Gastrocnemius medialis (tissue), 4 donors: ENCODE measurements at regions not wholly inside any gene's neighbourhood (a gene's known extent, or its start where the extent isn't known, plus 50 kb on each side); places are given as distances from the start of the nearest gene placed in this dataset.

Experiments used
- POLR2A ChIP-seq, 2 donors: fragments of 450-650 bp; IDR thresholded peaks; one replicate each; pipeline ENCODE4 v1.6.1; 2017; ENCODE audit warnings: antibody characterized with exemption in 2 of 2, mild to moderate bottlenecking in 2 of 2, moderate library complexity in 2 of 2
- TF ChIP-seq, protein P1 (sequence below), 5 experiments: fragments of 450-650 bp in 3 of 5; fragments of 200-600 bp in 2 of 5; sonication (generic) in 2 of 5; IDR thresholded peaks in 4 of 5; conservative IDR thresholded peaks in 1 of 5; 1 replicate in 4 of 5; 2 replicates in 1 of 5; pipeline ENCODE4 v1.5.1; 2016 to 2019; ENCODE audit warnings: antibody characterized with exemption in 5 of 5, mild to moderate bottlenecking in 3 of 5, moderate library complexity in 3 of 5

DNA sequence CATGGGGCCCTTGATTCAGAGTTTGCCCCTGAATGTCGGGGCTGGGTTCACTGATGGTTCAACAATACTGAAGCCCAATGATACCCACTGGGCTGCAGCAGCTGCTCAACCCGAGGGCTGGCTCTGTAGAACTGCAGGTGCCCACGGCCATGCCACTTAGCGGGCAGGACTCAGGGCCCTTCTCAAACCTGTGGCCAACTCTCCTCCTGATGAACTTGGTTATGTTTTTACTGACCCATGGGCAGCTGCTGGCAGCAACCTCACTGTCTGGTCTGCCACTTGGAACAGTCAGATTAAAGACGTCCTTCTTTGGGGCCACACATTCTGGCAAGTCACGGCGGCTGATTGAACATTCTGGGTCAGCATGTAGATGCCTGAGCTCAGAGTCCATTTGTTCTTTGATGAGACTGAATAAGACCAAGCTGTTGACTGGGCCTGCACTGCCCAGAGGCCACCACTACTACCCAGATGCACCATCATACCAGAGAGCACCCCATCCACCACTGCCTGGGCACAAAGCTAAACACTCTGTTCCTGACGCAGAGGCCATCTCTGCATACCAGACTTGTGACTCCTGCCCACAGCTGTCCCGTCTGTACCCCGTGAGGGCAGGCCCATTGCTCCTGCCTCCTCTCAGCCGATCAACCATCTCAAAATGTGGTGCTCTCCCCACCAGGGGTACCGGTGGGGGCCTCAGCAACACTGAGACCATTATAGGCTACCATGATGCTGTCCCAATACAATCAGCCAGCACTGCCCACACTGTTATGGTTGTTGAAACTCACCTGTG, 67.8 kb downstream of the SHANK2 start:
- TF ChIP-seq, protein P1, sequence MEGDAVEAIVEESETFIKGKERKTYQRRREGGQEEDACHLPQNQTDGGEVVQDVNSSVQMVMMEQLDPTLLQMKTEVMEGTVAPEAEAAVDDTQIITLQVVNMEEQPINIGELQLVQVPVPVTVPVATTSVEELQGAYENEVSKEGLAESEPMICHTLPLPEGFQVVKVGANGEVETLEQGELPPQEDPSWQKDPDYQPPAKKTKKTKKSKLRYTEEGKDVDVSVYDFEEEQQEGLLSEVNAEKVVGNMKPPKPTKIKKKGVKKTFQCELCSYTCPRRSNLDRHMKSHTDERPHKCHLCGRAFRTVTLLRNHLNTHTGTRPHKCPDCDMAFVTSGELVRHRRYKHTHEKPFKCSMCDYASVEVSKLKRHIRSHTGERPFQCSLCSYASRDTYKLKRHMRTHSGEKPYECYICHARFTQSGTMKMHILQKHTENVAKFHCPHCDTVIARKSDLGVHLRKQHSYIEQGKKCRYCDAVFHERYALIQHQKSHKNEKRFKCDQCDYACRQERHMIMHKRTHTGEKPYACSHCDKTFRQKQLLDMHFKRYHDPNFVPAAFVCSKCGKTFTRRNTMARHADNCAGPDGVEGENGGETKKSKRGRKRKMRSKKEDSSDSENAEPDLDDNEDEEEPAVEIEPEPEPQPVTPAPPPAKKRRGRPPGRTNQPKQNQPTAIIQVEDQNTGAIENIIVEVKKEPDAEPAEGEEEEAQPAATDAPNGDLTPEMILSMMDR (IDR thresholded peaks at IDR 0.05 in 4 of 5, conservative IDR thresholded peaks at IDR 0.05 in 1 of 5) = no peak
- no peak for TF ChIP-seq POLR2A (IDR thresholded peaks at IDR 0.05)
